Adrenal gland (tissue), 9 donors: ENCODE measurements at regions not wholly inside any gene's neighbourhood (a gene's known extent, or its start where the extent isn't known, plus 50 kb on each side); places are given as distances from the start of the nearest gene placed in this dataset.

Source experiments
- DNase-seq, 7 donors: peaks; one replicate each; pipeline ENCODE4 v3.0.0-alpha.2; 2019 to 2020
- H3K27ac ChIP-seq, 5 donors: fragments of 200-600 bp; sonication (generic) in 4 of 5; 1 replicate in 3 of 5; 2 replicates in 2 of 5; pipeline versions ENCODE4 v1.5.1 to v1.8.0; 2016 to 2020; ENCODE audit warnings: mild to moderate bottlenecking in 1 of 5
- H3K27me3 ChIP-seq: fragments of 200-600 bp; 2 replicates; pipeline ENCODE4 v1.8.0; 2021
- H3K36me3 ChIP-seq, 2 donors: fragments of 200-600 bp; replicated peaks in 1 of 2; 1 replicate in 1 of 2; 2 replicates in 1 of 2; pipeline versions ENCODE4 v1.5.1 to v1.8.0; 2018 to 2022
- H3K4me1 ChIP-seq, 2 donors: fragments of 200-600 bp; replicated peaks in 1 of 2; 1 replicate in 1 of 2; 2 replicates in 1 of 2; pipeline versions ENCODE4 v1.5.1 to v1.8.0; 2018 to 2021
- H3K4me3 ChIP-seq, 4 donors: fragments of 200-600 bp; sonication (generic) in 3 of 4; one replicate each; pipeline ENCODE4 v1.5.1; 2016 to 2018
- H3K9me3 ChIP-seq, 3 donors: fragments of 200-600 bp; sonication (generic) in 1 of 3; replicated peaks in 1 of 3; 1 replicate in 2 of 3; 2 replicates in 1 of 3; pipeline versions ENCODE4 v1.5.1 to v1.8.0; 2016 to 2021
- CTCF ChIP-seq, 6 experiments: fragments of 450-650 bp in 4 of 6; fragments of 200-600 bp in 2 of 6; sonication (generic) in 1 of 6; IDR thresholded peaks; 1 replicate in 5 of 6; 2 replicates in 1 of 6; pipeline versions ENCODE4 v1.5.1 to v1.8.0; 2016 to 2021; ENCODE audit warnings: antibody characterized with exemption in 6 of 6, mild to moderate bottlenecking in 2 of 6, moderate library complexity in 1 of 6
- POLR2A ChIP-seq, 2 donors: fragments of 450-650 bp; IDR thresholded peaks; one replicate each; pipeline ENCODE4 v1.6.1; 2017; ENCODE audit warnings: antibody characterized with exemption in 2 of 2, mild to moderate bottlenecking in 2 of 2, moderate library complexity in 1 of 2
- WGBS, 4 donors: extraction: QIAGEN DNeasy Blood & Tissue Kit in 2 of 4; methylation state at CpG; one replicate each; pipeline versions ENCODE4 v1.1.5 to v1.1.7; 2013 to 2017; 5-methylcytosine and 5-hydroxymethylcytosine counted together
- intact Hi-C, 2 donors: fragments of 100-400 bp; cut with DNase I; formaldehyde crosslinking; loops; one replicate each; pipeline versions ENCODE4 v1.14.1 to v1.15.0; 2022 to 2023
- donor health status: healthy with polysubstance abuse.
- donor health status: Bipolar disorder and iron deficiency.
- donor health status: DM: yes; HTN: yes; CAD: no.
- donor health status: DM: no; HTN: no; CAD: no.
- donor health status: DM: no; HTN: no; CAD: no.

GRCh38 chr10:133010095-133010842 lies 67.9 kb upstream of the CFAP46 start:
- Histone ChIP-seq H3K4me1 (no peaks in the 10 kb centered on the region), H3K9me3 (no peaks in the 10 kb centered on the region), H3K27ac (no peak overlapping the region), H3K4me3 (no peak overlapping the region), H3K27me3 (no peaks in the 10 kb centered on the region), H3K36me3 (no peaks in the 10 kb centered on the region)
- TF ChIP-seq CTCF (IDR thresholded peaks at IDR 0.05) (no peak), POLR2A (IDR thresholded peaks at IDR 0.05) (no peak)
- WGBS, 4 donors, result 74 to 84% (median 80%) methylated on average over 16 to 23 of the region's 23 CpGs
- intact Hi-C loops, result no loop called here
- no peak for DNase-seq

GRCh38 chr10:133009218-133009950 lies 67.0 kb upstream of the CFAP46 start:
- Histone ChIP-seq H3K4me3 (no peak overlapping the region), H3K36me3 (no peaks in the 10 kb centered on the region), H3K4me1 (no peaks in the 10 kb centered on the region), H3K27me3 (no peaks in the 10 kb centered on the region), H3K9me3 (no peaks in the 10 kb centered on the region), H3K27ac (peak overlapping the region in 1 of 5 donors; percentile 40)
- 54 to 66% (median 62%) methylated on average over 7 to 23 of the region's 23 CpGs for WGBS, 4 donors
- TF ChIP-seq POLR2A (IDR thresholded peaks at IDR 0.05) (no peak), CTCF (IDR thresholded peaks at IDR 0.05) (no peak)
- intact Hi-C loops, result no loop called here
- peak; percentile 37 to 77 (median 68) for DNase-seq

- TF ChIP-seq POLR2A (IDR thresholded peaks at IDR 0.05), result no peak
- TF ChIP-seq CTCF (IDR thresholded peaks at IDR 0.05), result no peak
- no peak for DNase-seq
- Histone ChIP-seq H3K36me3 (no peaks in the 10 kb centered on the region), H3K4me1 (no peaks in the 10 kb centered on the region), H3K27me3 (no peaks in the 10 kb centered on the region), H3K9me3 (no peaks in the 10 kb centered on the region), H3K4me3 (no peak overlapping the region), H3K27ac (no peak overlapping the region)
- 79 to 88% (median 82%) methylated on average over 8 to 11 of the region's 11 CpGs for WGBS, 4 donors
- intact Hi-C loops, result no loop called here
Observed at GRCh38 chr10:133008736-133009135, 66.4 kb upstream of the CFAP46 start.

- no peak for DNase-seq
- TF ChIP-seq CTCF (IDR thresholded peaks at IDR 0.05) (no peak), POLR2A (IDR thresholded peaks at IDR 0.05) (no peak)
- Histone ChIP-seq H3K36me3 (no peaks in the 10 kb centered on the region), H3K27ac (no peak overlapping the region), H3K4me3 (no peak overlapping the region), H3K27me3 (no peaks in the 10 kb centered on the region), H3K4me1 (no peaks in the 10 kb centered on the region), H3K9me3 (no peaks in the 10 kb centered on the region)
- WGBS, 4 donors, result 70 to 83% (median 76%) methylated on average over 23 of the region's 23 CpGs; no CpG with 5 or more reads in 1 of the 4 donors
- intact Hi-C loops, result no loop called here
Observed at GRCh38 chr10:133008196-133008595, 65.8 kb upstream of the CFAP46 start.
